Skeletal muscle satellite cell (primary cell): ENCODE measurements at regions not wholly inside any gene's neighbourhood (a gene's known extent, or its start where the extent isn't known, plus 50 kb on each side); places are given as distances from the start of the nearest gene placed in this dataset.
A peak's percentile ranks its signal among the peaks of the same experiment; 100 is the strongest.
"Not testable (repeated sequence)": the region's sequence is repeated elsewhere in the genome, so short reads cannot be mapped to it uniquely, and the experiment has no call there.

Experiments
- H3K27me3 ChIP-seq: 2 replicates; pipeline ENCODE4 v1.7.0; 2013; ENCODE audit warnings: low read length; ENCODE audit not compliant: control insufficient read depth, insufficient read depth
- H3K36me3 ChIP-seq: 2 replicates; pipeline ENCODE4 v1.7.0; 2013; ENCODE audit warnings: mild to moderate bottlenecking, control low read depth, low read length; ENCODE audit not compliant: insufficient read depth
- H3K4me1 ChIP-seq: 2 replicates; pipeline ENCODE4 v1.7.0; 2013; ENCODE audit warnings: low read length; ENCODE audit not compliant: control insufficient read depth, insufficient read depth
- H3K4me2 ChIP-seq: 2 replicates; pipeline ENCODE4 v1.7.0; 2013; ENCODE audit warnings: mild to moderate bottlenecking, low read length
- H3K4me3 ChIP-seq: 2 replicates; pipeline ENCODE4 v1.7.0; 2013; ENCODE audit warnings: low read length
- H3K9ac ChIP-seq: 2 replicates; pipeline ENCODE4 v1.7.0; 2013; ENCODE audit warnings: mild to moderate bottlenecking, low read depth, low read length, moderate library complexity
- H3K9me3 ChIP-seq: replicated peaks from 2 replicates; pipeline ENCODE4 v1.7.0; 2013; ENCODE audit warnings: mild to moderate bottlenecking, control low read depth, low read length

GRCh38 chr3:43236008-43236407 is 50.3 kb upstream of the SNRK start:
- Histone ChIP-seq H3K9me3 (no peaks in the 10 kb centered on the region), H3K36me3 (no peaks in the 10 kb centered on the region), H3K4me2 (no peak overlapping the region), H3K27me3 (no peaks in the 10 kb centered on the region), H3K4me3 (no peak overlapping the region), H3K4me1 (peaks cover 32% of the 10 kb centered on the region), H3K9ac (no peak overlapping the region)

GRCh38 chr3:43233062-43233461 is 53.3 kb upstream of the SNRK start:
- Histone ChIP-seq H3K27me3 (no peaks in the 10 kb centered on the region), H3K4me1 (peaks cover 32% of the 10 kb centered on the region), H3K4me2 (no peak overlapping the region), H3K9ac (no peak overlapping the region), H3K36me3 (no peaks in the 10 kb centered on the region), H3K4me3 (no peak overlapping the region), H3K9me3 (no peaks in the 10 kb centered on the region)

- H3K4me2 ChIP-seq: no peak overlapping the region
- no peaks in the 10 kb centered on the region for H3K36me3 ChIP-seq
- peak overlapping the region; percentile 16 for H3K9ac ChIP-seq
- peaks cover 30% of the 10 kb centered on the region for H3K4me1 ChIP-seq
- no peaks in the 10 kb centered on the region for H3K27me3 ChIP-seq
- no peaks in the 10 kb centered on the region for H3K9me3 ChIP-seq
- H3K4me3 ChIP-seq: no peak overlapping the region
Measured at GRCh38 chr3:43231276-43232000, 54.9 kb upstream of the SNRK start.

- H3K36me3 ChIP-seq, H3K4me3 ChIP-seq, H3K9ac ChIP-seq, H3K4me2 ChIP-seq, H3K27me3 ChIP-seq, H3K9me3 ChIP-seq: not testable (repeated sequence)
- peaks cover 18% of the 10 kb centered on the region for H3K4me1 ChIP-seq
Measured at GRCh38 chr3:43229865-43230264, 56.5 kb upstream of the SNRK start.

GRCh38 chr3:43227685-43228084 is 58.7 kb upstream of the SNRK start:
- peaks cover 10% of the 10 kb centered on the region for H3K4me1 ChIP-seq
- H3K9me3 ChIP-seq, H3K27me3 ChIP-seq, H3K36me3 ChIP-seq, H3K9ac ChIP-seq, H3K4me2 ChIP-seq, H3K4me3 ChIP-seq: not testable (repeated sequence)

- Histone ChIP-seq H3K4me3 (no peak overlapping the region), H3K27me3 (no peaks in the 10 kb centered on the region), H3K4me2 (no peak overlapping the region), H3K4me1 (no peaks in the 10 kb centered on the region), H3K9ac (no peak overlapping the region), H3K36me3 (no peaks in the 10 kb centered on the region), H3K9me3 (peaks cover 2% of the 10 kb centered on the region)
Measured at GRCh38 chr3:43224405-43225073, 61.8 kb upstream of the SNRK start.

GRCh38 chr3:43223670-43224364 is 62.5 kb upstream of the SNRK start:
- no peak overlapping the region for H3K4me2 ChIP-seq
- H3K36me3 ChIP-seq: no peaks in the 10 kb centered on the region
- H3K4me1 ChIP-seq: no peaks in the 10 kb centered on the region
- H3K9me3 ChIP-seq: peaks cover 2% of the 10 kb centered on the region
- no peaks in the 10 kb centered on the region for H3K27me3 ChIP-seq
- H3K4me3 ChIP-seq: no peak overlapping the region
- H3K9ac ChIP-seq: no peak overlapping the region

GRCh38 chr3:43222590-43222989 is 63.8 kb upstream of the SNRK start:
- no peaks in the 10 kb centered on the region for H3K27me3 ChIP-seq
- H3K9ac ChIP-seq: no peak overlapping the region
- H3K9me3 ChIP-seq: peaks cover 2% of the 10 kb centered on the region
- H3K4me2 ChIP-seq: no peak overlapping the region
- no peak overlapping the region for H3K4me3 ChIP-seq
- H3K36me3 ChIP-seq: no peaks in the 10 kb centered on the region
- no peaks in the 10 kb centered on the region for H3K4me1 ChIP-seq

GRCh38 chr3:43221076-43221475 is 65.3 kb upstream of the SNRK start:
- Histone ChIP-seq H3K4me2 (no peak overlapping the region), H3K27me3 (no peaks in the 10 kb centered on the region), H3K4me1 (no peaks in the 10 kb centered on the region), H3K36me3 (no peaks in the 10 kb centered on the region), H3K4me3 (no peak overlapping the region), H3K9me3 (peaks cover 2% of the 10 kb centered on the region), H3K9ac (no peak overlapping the region)

GRCh38 chr3:43219616-43220015 is 66.7 kb upstream of the SNRK start:
- Histone ChIP-seq H3K27me3 (no peaks in the 10 kb centered on the region), H3K4me1 (no peaks in the 10 kb centered on the region), H3K9me3 (peaks cover 2% of the 10 kb centered on the region), H3K4me3 (no peak overlapping the region), H3K36me3 (no peaks in the 10 kb centered on the region), H3K4me2 (no peak overlapping the region), H3K9ac (no peak overlapping the region)

- no peak overlapping the region for H3K4me2 ChIP-seq
- no peaks in the 10 kb centered on the region for H3K27me3 ChIP-seq
- H3K9me3 ChIP-seq: peaks cover 2% of the 10 kb centered on the region
- H3K36me3 ChIP-seq: no peaks in the 10 kb centered on the region
- no peak overlapping the region for H3K9ac ChIP-seq
- no peaks in the 10 kb centered on the region for H3K4me1 ChIP-seq
- no peak overlapping the region for H3K4me3 ChIP-seq
Measured at GRCh38 chr3:43218921-43219320, 67.4 kb upstream of the SNRK start.
